ENCODE measurements at regions not wholly inside any gene's neighbourhood (a gene's known extent, or its start where the extent isn't known, plus 50 kb on each side); places are given as distances from the start of the nearest gene placed in this dataset.
"Not testable (repeated sequence)": the region's sequence is repeated elsewhere in the genome, so short reads cannot be mapped to it uniquely, and the experiment has no call there.

- no peak overlapping the region for H3K4me3 ChIP-seq
- no peak for DNase-seq
- no peaks in the 10 kb centered on the region for H3K4me1 ChIP-seq
- H3K27me3 ChIP-seq, result no peaks in the 10 kb centered on the region
- TF ChIP-seq, protein P1, sequence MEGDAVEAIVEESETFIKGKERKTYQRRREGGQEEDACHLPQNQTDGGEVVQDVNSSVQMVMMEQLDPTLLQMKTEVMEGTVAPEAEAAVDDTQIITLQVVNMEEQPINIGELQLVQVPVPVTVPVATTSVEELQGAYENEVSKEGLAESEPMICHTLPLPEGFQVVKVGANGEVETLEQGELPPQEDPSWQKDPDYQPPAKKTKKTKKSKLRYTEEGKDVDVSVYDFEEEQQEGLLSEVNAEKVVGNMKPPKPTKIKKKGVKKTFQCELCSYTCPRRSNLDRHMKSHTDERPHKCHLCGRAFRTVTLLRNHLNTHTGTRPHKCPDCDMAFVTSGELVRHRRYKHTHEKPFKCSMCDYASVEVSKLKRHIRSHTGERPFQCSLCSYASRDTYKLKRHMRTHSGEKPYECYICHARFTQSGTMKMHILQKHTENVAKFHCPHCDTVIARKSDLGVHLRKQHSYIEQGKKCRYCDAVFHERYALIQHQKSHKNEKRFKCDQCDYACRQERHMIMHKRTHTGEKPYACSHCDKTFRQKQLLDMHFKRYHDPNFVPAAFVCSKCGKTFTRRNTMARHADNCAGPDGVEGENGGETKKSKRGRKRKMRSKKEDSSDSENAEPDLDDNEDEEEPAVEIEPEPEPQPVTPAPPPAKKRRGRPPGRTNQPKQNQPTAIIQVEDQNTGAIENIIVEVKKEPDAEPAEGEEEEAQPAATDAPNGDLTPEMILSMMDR (IDR thresholded peaks at IDR 0.05), result no peak
- TF ChIP-seq POLR2A (IDR thresholded peaks at IDR 0.05), result no peak
- H3K9me3 ChIP-seq, result no peaks in the 10 kb centered on the region
- no peaks in the 10 kb centered on the region for H3K36me3 ChIP-seq
- H3K27ac ChIP-seq, result no peak overlapping the region
These were observed 105.6 kb upstream of the AMOT start for GRCh38 chrX:112946227-112946626.

- H3K9me3 ChIP-seq, result no peaks in the 10 kb centered on the region
- no peak for TF ChIP-seq POLR2A (IDR thresholded peaks at IDR 0.05)
- TF ChIP-seq, protein P1 (IDR thresholded peaks at IDR 0.05), result no peak
- H3K4me1 ChIP-seq, result no peaks in the 10 kb centered on the region
- no peak for DNase-seq
- H3K27me3 ChIP-seq, result no peaks in the 10 kb centered on the region
- no peaks in the 10 kb centered on the region for H3K36me3 ChIP-seq
- H3K27ac ChIP-seq, result no peak overlapping the region
- no peak overlapping the region for H3K4me3 ChIP-seq
These were observed 105.2 kb upstream of the AMOT start for GRCh38 chrX:112945826-112946225.

- DNase-seq, result no peak
- Histone ChIP-seq H3K4me1 (no peaks in the 10 kb centered on the region), H3K27ac (no peak overlapping the region), H3K9me3 (no peaks in the 10 kb centered on the region), H3K4me3 (no peak overlapping the region), H3K36me3 (no peaks in the 10 kb centered on the region), H3K27me3 (no peaks in the 10 kb centered on the region)
- TF ChIP-seq, protein P1 (IDR thresholded peaks at IDR 0.05), result peak in 1 of 6 experiments; percentile 31
- no peak for TF ChIP-seq POLR2A (IDR thresholded peaks at IDR 0.05)
These were observed 100.7 kb upstream of the AMOT start for GRCh38 chrX:112941209-112941837.

- DNase-seq, result no peak
- no peaks in the 10 kb centered on the region for H3K27me3 ChIP-seq
- no peak overlapping the region for H3K4me3 ChIP-seq
- no peak for TF ChIP-seq POLR2A (IDR thresholded peaks at IDR 0.05)
- TF ChIP-seq, protein P1 (IDR thresholded peaks at IDR 0.05), result no peak
- H3K27ac ChIP-seq, result no peak overlapping the region
- no peaks in the 10 kb centered on the region for H3K4me1 ChIP-seq
- no peaks in the 10 kb centered on the region for H3K9me3 ChIP-seq
- no peaks in the 10 kb centered on the region for H3K36me3 ChIP-seq
These were observed 94.4 kb upstream of the AMOT start for GRCh38 chrX:112935029-112935428.

- Histone ChIP-seq H3K4me3 (no peak overlapping the region), H3K27ac (no peak overlapping the region), H3K36me3 (no peaks in the 10 kb centered on the region), H3K27me3 (no peaks in the 10 kb centered on the region), H3K4me1 (no peaks in the 10 kb centered on the region), H3K9me3 (no peaks in the 10 kb centered on the region)
- TF ChIP-seq POLR2A (IDR thresholded peaks at IDR 0.05), result no peak
- TF ChIP-seq, protein P1 (IDR thresholded peaks at IDR 0.05), result no peak
- DNase-seq, result no peak
These were observed 91.3 kb upstream of the AMOT start for GRCh38 chrX:112931900-112932299.

GRCh38 chrX:112931478-112931877 is 90.8 kb upstream of the AMOT start:
- DNase-seq, result no peak
- Histone ChIP-seq H3K27me3 (no peaks in the 10 kb centered on the region), H3K4me3 (no peak overlapping the region)

GRCh38 chrX:112923381-112923780 is 82.8 kb upstream of the AMOT start:
- H3K36me3 ChIP-seq, H3K4me3 ChIP-seq, H3K27me3 ChIP-seq, H3K4me1 ChIP-seq, H3K27ac ChIP-seq, H3K9me3 ChIP-seq, DNase-seq: not testable (repeated sequence)

More at GRCh38 chrX:112931478-112931877, 90.8 kb upstream of the AMOT start:
- H3K4me1 ChIP-seq, result no peaks in the 10 kb centered on the region
- TF ChIP-seq POLR2A (IDR thresholded peaks at IDR 0.05), result no peak
- TF ChIP-seq, protein P1 (IDR thresholded peaks at IDR 0.05), result no peak
- no peak overlapping the region for H3K27ac ChIP-seq
- H3K36me3 ChIP-seq, result no peaks in the 10 kb centered on the region
- no peaks in the 10 kb centered on the region for H3K9me3 ChIP-seq
